H9 (cell line): ENCODE measurements at regions not wholly inside any gene's neighbourhood (a gene's known extent, or its start where the extent isn't known, plus 50 kb on each side); places are given as distances from the start of the nearest gene placed in this dataset.

Source experiments
- DNase-seq: peaks from one replicate; pipeline ENCODE4 v3.0.0-alpha.2; 2017
- H2AFZ ChIP-seq: one replicate; pipeline ENCODE4 v1.6.1; 2013; ENCODE audit warnings: mild to moderate bottlenecking, low read length, control low read depth, moderate library complexity
- H2AK5ac ChIP-seq: 2 replicates; pipeline ENCODE4 v1.6.1; 2013; ENCODE audit warnings: low read length, control low read depth, mixed read lengths; ENCODE audit not compliant: insufficient read length
- H2BK120ac ChIP-seq: one replicate; pipeline ENCODE4 v1.6.1; 2013; ENCODE audit warnings: low read depth, mild to moderate bottlenecking, low read length, control low read depth, inconsistent platforms; ENCODE audit not compliant: poor library complexity, severe bottlenecking
- H2BK12ac ChIP-seq: 2 replicates; pipeline ENCODE4 v1.6.1; 2013; ENCODE audit warnings: low read length, control low read depth, mixed read lengths, low read depth; ENCODE audit not compliant: insufficient read length
- H2BK15ac ChIP-seq: 2 replicates; pipeline ENCODE4 v1.6.1; 2013; ENCODE audit warnings: low read depth, low read length, control low read depth
- H2BK20ac ChIP-seq: one replicate; pipeline ENCODE4 v1.6.1; 2013; ENCODE audit warnings: low read depth, mild to moderate bottlenecking, low read length, control low read depth, inconsistent platforms; ENCODE audit not compliant: poor library complexity, severe bottlenecking
- H2BK5ac ChIP-seq: 2 replicates; pipeline ENCODE4 v1.6.1; 2013; ENCODE audit warnings: low read length, control low read depth, mixed read lengths; ENCODE audit not compliant: insufficient read length
- H3K14ac ChIP-seq: 2 replicates; pipeline ENCODE4 v1.6.1; 2013; ENCODE audit warnings: low read length, control low read depth; ENCODE audit not compliant: insufficient read depth
- H3K18ac ChIP-seq: 2 replicates; pipeline ENCODE4 v1.6.1; 2013; ENCODE audit warnings: low read depth, mild to moderate bottlenecking, mixed read lengths, low read length, control low read depth; ENCODE audit not compliant: insufficient read length
- H3K23ac ChIP-seq: 2 replicates; pipeline ENCODE4 v1.6.1; 2013; ENCODE audit warnings: low read length, control low read depth, mixed read lengths, low read depth; ENCODE audit not compliant: insufficient read length
- H3K23me2 ChIP-seq: 2 replicates; pipeline ENCODE4 v1.6.1; 2013; ENCODE audit warnings: low read depth, mild to moderate bottlenecking, mixed read lengths, low read length, control low read depth; ENCODE audit not compliant: insufficient read length, poor library complexity, severe bottlenecking
- H3K27ac ChIP-seq: 2 replicates; pipeline ENCODE4 v1.5.1; 2013; ENCODE audit warnings: low read length, control low read depth, mixed read lengths, low read depth; ENCODE audit not compliant: insufficient read length
- H3K27me3 ChIP-seq: 2 replicates; pipeline ENCODE4 v1.6.1; 2013; ENCODE audit warnings: low read length, control low read depth, inconsistent platforms; ENCODE audit not compliant: insufficient read depth
- H3K4ac ChIP-seq: 2 replicates; pipeline ENCODE4 v1.6.1; 2013; ENCODE audit warnings: low read depth, mild to moderate bottlenecking, control low read depth, inconsistent platforms, low read length, moderate library complexity
- H3K4me1 ChIP-seq: 2 replicates; pipeline ENCODE4 v1.6.1; 2013; ENCODE audit warnings: low read length, control low read depth, inconsistent platforms; ENCODE audit not compliant: insufficient read depth
- H3K4me2 ChIP-seq: 2 replicates; pipeline ENCODE4 v1.6.1; 2013; ENCODE audit warnings: low read length, control low read depth, mixed read lengths; ENCODE audit not compliant: insufficient read length, insufficient read depth
- H3K56ac ChIP-seq: 2 replicates; pipeline ENCODE4 v1.6.1; 2013; ENCODE audit warnings: low read depth, mild to moderate bottlenecking, mixed read lengths, low read length, control low read depth; ENCODE audit not compliant: insufficient read length
- H3K79me1 ChIP-seq: 2 replicates; pipeline ENCODE4 v1.6.1; 2013; ENCODE audit warnings: low read depth, mild to moderate bottlenecking, moderate library complexity, low read length, control low read depth, inconsistent platforms; ENCODE audit not compliant: insufficient read depth, poor library complexity, severe bottlenecking
- H3K79me2 ChIP-seq: 2 replicates; pipeline ENCODE4 v1.6.1; 2013; ENCODE audit warnings: low read length, control low read depth, inconsistent platforms; ENCODE audit not compliant: insufficient read depth
- H3K9ac ChIP-seq: 2 replicates; pipeline ENCODE4 v1.6.1; 2013; ENCODE audit warnings: low read length, control low read depth, mixed read lengths; ENCODE audit not compliant: insufficient read length; ENCODE audit errors: extremely low read depth
- H3K9me3 ChIP-seq: one replicate; pipeline ENCODE4 v1.6.1; 2013; ENCODE audit warnings: low read depth, low read length, inconsistent platforms; ENCODE audit not compliant: control insufficient read depth
- H3T11ph ChIP-seq: one replicate; pipeline ENCODE4 v1.6.1; 2013; ENCODE audit warnings: mild to moderate bottlenecking, low read length, control low read depth, inconsistent platforms
- H4K20me1 ChIP-seq: one replicate; pipeline ENCODE4 v1.6.1; 2013; ENCODE audit not compliant: control insufficient read depth, insufficient read length, insufficient read depth
- H4K5ac ChIP-seq: 2 replicates; pipeline ENCODE4 v1.6.1; 2013; ENCODE audit warnings: low read depth, mild to moderate bottlenecking, mixed read lengths, low read length, control low read depth; ENCODE audit not compliant: insufficient read length
- H4K8ac ChIP-seq: replicated peaks from 2 replicates; pipeline ENCODE4 v1.6.1; 2013; ENCODE audit warnings: low read length, control low read depth, mixed read lengths, low read depth; ENCODE audit not compliant: insufficient read length
- H4K91ac ChIP-seq: 2 replicates; pipeline ENCODE4 v1.6.1; 2013; ENCODE audit warnings: low read depth, mild to moderate bottlenecking, moderate library complexity, mixed read lengths, low read length, control low read depth; ENCODE audit not compliant: insufficient read length
- H3K27ac Mint-ChIP-seq, 3 experiments: 2 replicates in 2 of 3; 3 replicates in 1 of 3; pipeline ENCODE4 v1.8.0; 2020 to 2021; ENCODE audit warnings: mixed read lengths in 3 of 3, mild to moderate bottlenecking in 1 of 3, moderate library complexity in 1 of 3
- H3K27me3 Mint-ChIP-seq: 2 replicates; pipeline ENCODE4 v1.8.0; 2021; ENCODE audit warnings: low read depth, mild to moderate bottlenecking, moderate library complexity, mixed read lengths
- H3K36me3 Mint-ChIP-seq, 3 experiments: 2 replicates in 2 of 3; 3 replicates in 1 of 3; pipeline ENCODE4 v1.8.0; 2020 to 2021; ENCODE audit warnings: low read depth in 3 of 3, mixed read lengths in 3 of 3; ENCODE audit not compliant: insufficient read depth in 1 of 3
- H3K4me1 Mint-ChIP-seq, 2 experiments: 2 replicates each; pipeline ENCODE4 v1.8.0; 2020; ENCODE audit warnings: mixed read lengths in 2 of 2
- H3K4me3 Mint-ChIP-seq, 2 experiments: 2 replicates in 1 of 2; 3 replicates in 1 of 2; pipeline ENCODE4 v1.8.0; 2020 to 2021; ENCODE audit warnings: mild to moderate bottlenecking in 2 of 2, mixed read lengths in 2 of 2, moderate library complexity in 1 of 2
- H3K9me3 Mint-ChIP-seq, 2 experiments: 2 replicates in 1 of 2; 3 replicates in 1 of 2; pipeline ENCODE4 v1.8.0; 2020; ENCODE audit warnings: mild to moderate bottlenecking in 2 of 2, mixed read lengths in 2 of 2, moderate library complexity in 1 of 2
- TF ChIP-seq, protein P1 (sequence below): fragments of 200-600 bp; sonication (generic); conservative IDR thresholded peaks from 3 replicates; pipeline ENCODE4 v1.8.0; 2021; ENCODE audit warnings: antibody characterized with exemption, mild to moderate bottlenecking

DNA sequence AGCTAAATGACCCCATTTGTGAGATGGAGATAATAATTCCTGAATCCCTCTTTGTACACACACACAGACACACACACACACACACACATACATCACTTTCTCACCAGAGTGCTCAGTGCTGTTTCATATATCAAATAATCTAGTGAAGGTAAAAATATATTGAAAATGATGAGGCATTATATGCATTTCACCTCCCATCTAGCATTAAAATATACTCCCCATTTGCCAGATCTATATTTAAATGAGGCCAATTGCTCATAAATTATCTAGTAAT lies 490.7 kb upstream of the FLRT2 start:
- H2AK5ac ChIP-seq: no peak overlapping the region
- DNase-seq: no peak

More for the DNA sequence above, 490.7 kb upstream of the FLRT2 start:
- H3K4me1 ChIP-seq: no peaks in the 10 kb centered on the region
- no peak overlapping the region for H2AFZ ChIP-seq
- no peak overlapping the region for H3K27ac Mint-ChIP-seq
- H4K8ac ChIP-seq: no peak overlapping the region
- H3K4me3 Mint-ChIP-seq: no peak overlapping the region
- no peaks in the 10 kb centered on the region for H3K27me3 Mint-ChIP-seq
- no peak overlapping the region for H3K14ac ChIP-seq
- H3K27ac ChIP-seq: no peak overlapping the region
- H2BK20ac ChIP-seq: no peak overlapping the region
- no peak overlapping the region for H2BK12ac ChIP-seq
- H3K4me2 ChIP-seq: no peak overlapping the region
- H4K91ac ChIP-seq: no peak overlapping the region
- H4K20me1 ChIP-seq: no peaks in the 10 kb centered on the region
- H3K4ac ChIP-seq: no peak overlapping the region
- H3K79me2 ChIP-seq: no peaks in the 10 kb centered on the region
- no peak overlapping the region for H2BK15ac ChIP-seq
- TF ChIP-seq, protein P1, sequence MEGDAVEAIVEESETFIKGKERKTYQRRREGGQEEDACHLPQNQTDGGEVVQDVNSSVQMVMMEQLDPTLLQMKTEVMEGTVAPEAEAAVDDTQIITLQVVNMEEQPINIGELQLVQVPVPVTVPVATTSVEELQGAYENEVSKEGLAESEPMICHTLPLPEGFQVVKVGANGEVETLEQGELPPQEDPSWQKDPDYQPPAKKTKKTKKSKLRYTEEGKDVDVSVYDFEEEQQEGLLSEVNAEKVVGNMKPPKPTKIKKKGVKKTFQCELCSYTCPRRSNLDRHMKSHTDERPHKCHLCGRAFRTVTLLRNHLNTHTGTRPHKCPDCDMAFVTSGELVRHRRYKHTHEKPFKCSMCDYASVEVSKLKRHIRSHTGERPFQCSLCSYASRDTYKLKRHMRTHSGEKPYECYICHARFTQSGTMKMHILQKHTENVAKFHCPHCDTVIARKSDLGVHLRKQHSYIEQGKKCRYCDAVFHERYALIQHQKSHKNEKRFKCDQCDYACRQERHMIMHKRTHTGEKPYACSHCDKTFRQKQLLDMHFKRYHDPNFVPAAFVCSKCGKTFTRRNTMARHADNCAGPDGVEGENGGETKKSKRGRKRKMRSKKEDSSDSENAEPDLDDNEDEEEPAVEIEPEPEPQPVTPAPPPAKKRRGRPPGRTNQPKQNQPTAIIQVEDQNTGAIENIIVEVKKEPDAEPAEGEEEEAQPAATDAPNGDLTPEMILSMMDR: no peak
- no peak overlapping the region for H3T11ph ChIP-seq
- no peak overlapping the region for H3K23ac ChIP-seq
- H3K18ac ChIP-seq: no peak overlapping the region
- no peak overlapping the region for H4K5ac ChIP-seq
- no peak overlapping the region for H2BK120ac ChIP-seq
- no peaks in the 10 kb centered on the region; a peak in 2 of 5 replicates for H3K9me3 Mint-ChIP-seq
- no peak overlapping the region for H3K56ac ChIP-seq
- no peaks in the 10 kb centered on the region for H3K27me3 ChIP-seq
- H3K36me3 Mint-ChIP-seq: no peaks in the 10 kb centered on the region
- H3K4me1 Mint-ChIP-seq: no peaks in the 10 kb centered on the region; a peak in 1 of 4 replicates
- H2BK5ac ChIP-seq: no peak overlapping the region
- no peaks in the 10 kb centered on the region for H3K79me1 ChIP-seq
- no peak overlapping the region for H3K9ac ChIP-seq
- no peaks in the 10 kb centered on the region for H3K23me2 ChIP-seq
- H3K9me3 ChIP-seq: no peaks in the 10 kb centered on the region
